ENCODE measurements at regions not wholly inside any gene's neighbourhood (a gene's known extent, or its start where the extent isn't known, plus 50 kb on each side); places are given as distances from the start of the nearest gene placed in this dataset.

DNA sequence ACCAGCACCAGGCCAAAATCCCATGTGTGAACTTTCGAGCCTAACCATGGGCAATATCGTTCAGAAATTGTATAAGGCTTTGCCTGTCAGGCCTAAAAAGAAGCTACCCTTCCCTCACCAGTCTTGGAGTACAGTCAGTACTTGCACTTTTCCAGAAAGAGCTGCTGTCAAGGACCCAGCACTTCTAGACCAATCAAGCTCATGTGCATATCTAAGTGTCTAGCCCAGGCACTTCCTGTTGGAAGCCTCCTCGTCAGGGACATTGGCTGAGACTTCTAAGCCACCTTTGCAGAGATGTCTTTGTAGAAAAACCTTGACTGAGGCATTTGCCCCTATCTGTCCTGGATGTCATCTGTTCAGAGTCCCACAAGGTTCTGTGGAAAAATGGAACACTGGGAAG, 1930.5 kb downstream of the EFNA5 start (continued):
- TF ChIP-seq, protein P1, sequence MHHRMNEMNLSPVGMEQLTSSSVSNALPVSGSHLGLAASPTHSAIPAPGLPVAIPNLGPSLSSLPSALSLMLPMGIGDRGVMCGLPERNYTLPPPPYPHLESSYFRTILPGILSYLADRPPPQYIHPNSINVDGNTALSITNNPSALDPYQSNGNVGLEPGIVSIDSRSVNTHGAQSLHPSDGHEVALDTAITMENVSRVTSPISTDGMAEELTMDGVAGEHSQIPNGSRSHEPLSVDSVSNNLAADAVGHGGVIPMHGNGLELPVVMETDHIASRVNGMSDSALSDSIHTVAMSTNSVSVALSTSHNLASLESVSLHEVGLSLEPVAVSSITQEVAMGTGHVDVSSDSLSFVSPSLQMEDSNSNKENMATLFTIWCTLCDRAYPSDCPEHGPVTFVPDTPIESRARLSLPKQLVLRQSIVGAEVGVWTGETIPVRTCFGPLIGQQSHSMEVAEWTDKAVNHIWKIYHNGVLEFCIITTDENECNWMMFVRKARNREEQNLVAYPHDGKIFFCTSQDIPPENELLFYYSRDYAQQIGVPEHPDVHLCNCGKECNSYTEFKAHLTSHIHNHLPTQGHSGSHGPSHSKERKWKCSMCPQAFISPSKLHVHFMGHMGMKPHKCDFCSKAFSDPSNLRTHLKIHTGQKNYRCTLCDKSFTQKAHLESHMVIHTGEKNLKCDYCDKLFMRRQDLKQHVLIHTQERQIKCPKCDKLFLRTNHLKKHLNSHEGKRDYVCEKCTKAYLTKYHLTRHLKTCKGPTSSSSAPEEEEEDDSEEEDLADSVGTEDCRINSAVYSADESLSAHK (tag by site-specific recombination; IDR thresholded peaks at IDR 0.05) = no peak
- TF ChIP-seq SP7 (tag by site-specific recombination; IDR thresholded peaks at IDR 0.05) (no peak), ZNF157 (tag by site-specific recombination; IDR thresholded peaks at IDR 0.05) (no peak), ZNF24 (tag by site-specific recombination; IDR thresholded peaks at IDR 0.05) (no peak), ZNF624 (tag by site-specific recombination; IDR thresholded peaks at IDR 0.05) (no peak), ZNF16 (tag by site-specific recombination; IDR thresholded peaks at IDR 0.05; ENCODE audit: low read depth) (no peak), ZNF571 (tag by site-specific recombination; IDR thresholded peaks at IDR 0.05) (no peak)
- TF ChIP-seq, protein P2, sequence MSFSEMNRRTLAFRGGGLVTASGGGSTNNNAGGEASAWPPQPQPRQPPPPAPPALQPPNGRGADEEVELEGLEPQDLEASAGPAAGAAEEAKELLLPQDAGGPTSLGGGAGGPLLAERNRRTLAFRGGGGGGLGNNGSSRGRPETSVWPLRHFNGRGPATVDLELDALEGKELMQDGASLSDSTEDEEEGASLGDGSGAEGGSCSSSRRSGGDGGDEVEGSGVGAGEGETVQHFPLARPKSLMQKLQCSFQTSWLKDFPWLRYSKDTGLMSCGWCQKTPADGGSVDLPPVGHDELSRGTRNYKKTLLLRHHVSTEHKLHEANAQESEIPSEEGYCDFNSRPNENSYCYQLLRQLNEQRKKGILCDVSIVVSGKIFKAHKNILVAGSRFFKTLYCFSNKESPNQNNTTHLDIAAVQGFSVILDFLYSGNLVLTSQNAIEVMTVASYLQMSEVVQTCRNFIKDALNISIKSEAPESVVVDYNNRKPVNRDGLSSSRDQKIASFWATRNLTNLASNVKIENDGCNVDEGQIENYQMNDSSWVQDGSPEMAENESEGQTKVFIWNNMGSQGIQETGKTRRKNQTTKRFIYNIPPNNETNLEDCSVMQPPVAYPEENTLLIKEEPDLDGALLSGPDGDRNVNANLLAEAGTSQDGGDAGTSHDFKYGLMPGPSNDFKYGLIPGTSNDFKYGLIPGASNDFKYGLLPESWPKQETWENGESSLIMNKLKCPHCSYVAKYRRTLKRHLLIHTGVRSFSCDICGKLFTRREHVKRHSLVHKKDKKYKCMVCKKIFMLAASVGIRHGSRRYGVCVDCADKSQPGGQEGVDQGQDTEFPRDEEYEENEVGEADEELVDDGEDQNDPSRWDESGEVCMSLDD (tag by site-specific recombination; IDR thresholded peaks at IDR 0.05) = no peak
- TF ChIP-seq, protein P3, sequence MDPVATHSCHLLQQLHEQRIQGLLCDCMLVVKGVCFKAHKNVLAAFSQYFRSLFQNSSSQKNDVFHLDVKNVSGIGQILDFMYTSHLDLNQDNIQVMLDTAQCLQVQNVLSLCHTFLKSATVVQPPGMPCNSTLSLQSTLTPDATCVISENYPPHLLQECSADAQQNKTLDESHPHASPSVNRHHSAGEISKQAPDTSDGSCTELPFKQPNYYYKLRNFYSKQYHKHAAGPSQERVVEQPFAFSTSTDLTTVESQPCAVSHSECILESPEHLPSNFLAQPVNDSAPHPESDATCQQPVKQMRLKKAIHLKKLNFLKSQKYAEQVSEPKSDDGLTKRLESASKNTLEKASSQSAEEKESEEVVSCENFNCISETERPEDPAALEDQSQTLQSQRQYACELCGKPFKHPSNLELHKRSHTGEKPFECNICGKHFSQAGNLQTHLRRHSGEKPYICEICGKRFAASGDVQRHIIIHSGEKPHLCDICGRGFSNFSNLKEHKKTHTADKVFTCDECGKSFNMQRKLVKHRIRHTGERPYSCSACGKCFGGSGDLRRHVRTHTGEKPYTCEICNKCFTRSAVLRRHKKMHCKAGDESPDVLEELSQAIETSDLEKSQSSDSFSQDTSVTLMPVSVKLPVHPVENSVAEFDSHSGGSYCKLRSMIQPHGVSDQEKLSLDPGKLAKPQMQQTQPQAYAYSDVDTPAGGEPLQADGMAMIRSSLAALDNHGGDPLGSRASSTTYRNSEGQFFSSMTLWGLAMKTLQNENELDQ (tag by site-specific recombination; IDR thresholded peaks at IDR 0.05; ENCODE audit: low read depth) = no peak

DNA sequence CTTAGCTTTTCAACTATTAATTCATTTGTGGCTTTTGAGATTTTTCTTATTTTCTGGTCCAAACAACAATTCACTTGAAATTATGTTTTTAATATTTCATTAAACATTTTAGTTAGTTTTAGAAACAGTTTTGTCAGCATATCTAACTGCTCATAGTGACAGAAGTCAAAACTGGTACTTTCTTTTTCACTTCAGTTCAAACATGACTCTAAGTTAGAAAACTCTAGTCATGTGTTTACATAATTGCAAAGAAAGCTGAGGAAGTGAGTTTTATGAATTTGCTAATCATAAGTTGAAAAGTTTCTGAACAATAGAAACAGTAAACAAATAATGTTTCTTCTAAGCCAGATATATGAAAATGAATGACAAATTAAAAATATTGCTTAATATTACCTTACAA, 1931.0 kb downstream of the EFNA5 start:
- CTCF ChIA-PET = no interaction called here
- no peak overlapping the region for H3K4me3 ChIP-seq (ENCODE audit: low read depth, low read length)
- no peaks in the 10 kb centered on the region for H3K4me1 ChIP-seq (ENCODE audit: control insufficient read depth, insufficient read depth, low read length)
- no peaks in the 10 kb centered on the region for H3K9me3 ChIP-seq (ENCODE audit: control insufficient read depth, insufficient read depth, low read depth, low read length)
- H3K36me3 ChIP-seq (ENCODE audit: control insufficient read depth in 2 of 2, insufficient read depth in 1 of 2, low read length in 2 of 2) = no peaks in the 10 kb centered on the region
- POLR2A ChIA-PET = no interaction called here
- no peak overlapping the region for H3K27ac ChIP-seq (ENCODE audit: extremely low read depth, low read depth, low read length)
- no peak for TF ChIP-seq ZNF837 (tag by site-specific recombination; IDR thresholded peaks at IDR 0.05)
- no peak for TF ChIP-seq ZNF221 (tag by site-specific recombination; IDR thresholded peaks at IDR 0.05; ENCODE audit: borderline replicate concordance)
- TF ChIP-seq, protein P4, sequence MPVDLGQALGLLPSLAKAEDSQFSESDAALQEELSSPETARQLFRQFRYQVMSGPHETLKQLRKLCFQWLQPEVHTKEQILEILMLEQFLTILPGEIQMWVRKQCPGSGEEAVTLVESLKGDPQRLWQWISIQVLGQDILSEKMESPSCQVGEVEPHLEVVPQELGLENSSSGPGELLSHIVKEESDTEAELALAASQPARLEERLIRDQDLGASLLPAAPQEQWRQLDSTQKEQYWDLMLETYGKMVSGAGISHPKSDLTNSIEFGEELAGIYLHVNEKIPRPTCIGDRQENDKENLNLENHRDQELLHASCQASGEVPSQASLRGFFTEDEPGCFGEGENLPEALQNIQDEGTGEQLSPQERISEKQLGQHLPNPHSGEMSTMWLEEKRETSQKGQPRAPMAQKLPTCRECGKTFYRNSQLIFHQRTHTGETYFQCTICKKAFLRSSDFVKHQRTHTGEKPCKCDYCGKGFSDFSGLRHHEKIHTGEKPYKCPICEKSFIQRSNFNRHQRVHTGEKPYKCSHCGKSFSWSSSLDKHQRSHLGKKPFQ (tag by site-specific recombination; IDR thresholded peaks at IDR 0.05) = no peak
- TF ChIP-seq, protein P5, sequence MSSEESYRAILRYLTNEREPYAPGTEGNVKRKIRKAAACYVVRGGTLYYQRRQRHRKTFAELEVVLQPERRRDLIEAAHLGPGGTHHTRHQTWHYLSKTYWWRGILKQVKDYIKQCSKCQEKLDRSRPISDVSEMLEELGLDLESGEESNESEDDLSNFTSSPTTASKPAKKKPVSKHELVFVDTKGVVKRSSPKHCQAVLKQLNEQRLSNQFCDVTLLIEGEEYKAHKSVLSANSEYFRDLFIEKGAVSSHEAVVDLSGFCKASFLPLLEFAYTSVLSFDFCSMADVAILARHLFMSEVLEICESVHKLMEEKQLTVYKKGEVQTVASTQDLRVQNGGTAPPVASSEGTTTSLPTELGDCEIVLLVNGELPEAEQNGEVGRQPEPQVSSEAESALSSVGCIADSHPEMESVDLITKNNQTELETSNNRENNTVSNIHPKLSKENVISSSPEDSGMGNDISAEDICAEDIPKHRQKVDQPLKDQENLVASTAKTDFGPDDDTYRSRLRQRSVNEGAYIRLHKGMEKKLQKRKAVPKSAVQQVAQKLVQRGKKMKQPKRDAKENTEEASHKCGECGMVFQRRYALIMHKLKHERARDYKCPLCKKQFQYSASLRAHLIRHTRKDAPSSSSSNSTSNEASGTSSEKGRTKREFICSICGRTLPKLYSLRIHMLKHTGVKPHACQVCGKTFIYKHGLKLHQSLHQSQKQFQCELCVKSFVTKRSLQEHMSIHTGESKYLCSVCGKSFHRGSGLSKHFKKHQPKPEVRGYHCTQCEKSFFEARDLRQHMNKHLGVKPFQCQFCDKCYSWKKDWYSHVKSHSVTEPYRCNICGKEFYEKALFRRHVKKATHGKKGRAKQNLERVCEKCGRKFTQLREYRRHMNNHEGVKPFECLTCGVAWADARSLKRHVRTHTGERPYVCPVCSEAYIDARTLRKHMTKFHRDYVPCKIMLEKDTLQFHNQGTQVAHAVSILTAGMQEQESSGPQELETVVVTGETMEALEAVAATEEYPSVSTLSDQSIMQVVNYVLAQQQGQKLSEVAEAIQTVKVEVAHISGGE (tag by site-specific recombination; conservative IDR thresholded peaks at IDR 0.05; ENCODE audit: low read depth) = no peak
- TF ChIP-seq ZFHX2 (tag by site-specific recombination; conservative IDR thresholded peaks at IDR 0.05) = no peak
- TF ChIP-seq, protein P6, sequence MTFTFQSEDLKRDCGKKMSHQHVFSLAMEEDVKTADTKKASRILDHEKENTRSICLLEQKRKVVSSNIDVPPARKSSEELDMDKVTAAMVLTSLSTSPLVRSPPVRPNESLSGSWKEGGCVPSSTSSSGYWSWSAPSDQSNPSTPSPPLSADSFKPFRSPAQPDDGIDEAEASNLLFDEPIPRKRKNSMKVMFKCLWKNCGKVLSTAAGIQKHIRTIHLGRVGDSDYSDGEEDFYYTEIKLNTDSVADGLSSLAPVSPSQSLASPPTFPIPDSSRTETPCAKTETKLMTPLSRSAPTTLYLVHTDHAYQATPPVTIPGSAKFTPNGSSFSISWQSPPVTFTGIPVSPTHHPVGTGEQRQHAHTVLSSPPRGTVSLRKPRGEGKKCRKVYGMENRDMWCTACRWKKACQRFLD (tag by site-specific recombination; IDR thresholded peaks at IDR 0.05) = no peak
- no peak for TF ChIP-seq ZNF610 (tag by site-specific recombination; IDR thresholded peaks at IDR 0.05; ENCODE audit: borderline replicate concordance)
- no peak for TF ChIP-seq ZNF621 (tag by site-specific recombination; IDR thresholded peaks at IDR 0.05)
- TF ChIP-seq, protein P7, sequence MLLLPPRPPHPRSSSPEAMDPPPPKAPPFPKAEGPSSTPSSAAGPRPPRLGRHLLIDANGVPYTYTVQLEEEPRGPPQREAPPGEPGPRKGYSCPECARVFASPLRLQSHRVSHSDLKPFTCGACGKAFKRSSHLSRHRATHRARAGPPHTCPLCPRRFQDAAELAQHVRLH (tag by site-specific recombination; IDR thresholded peaks at IDR 0.05) = no peak
- TF ChIP-seq, protein P8, sequence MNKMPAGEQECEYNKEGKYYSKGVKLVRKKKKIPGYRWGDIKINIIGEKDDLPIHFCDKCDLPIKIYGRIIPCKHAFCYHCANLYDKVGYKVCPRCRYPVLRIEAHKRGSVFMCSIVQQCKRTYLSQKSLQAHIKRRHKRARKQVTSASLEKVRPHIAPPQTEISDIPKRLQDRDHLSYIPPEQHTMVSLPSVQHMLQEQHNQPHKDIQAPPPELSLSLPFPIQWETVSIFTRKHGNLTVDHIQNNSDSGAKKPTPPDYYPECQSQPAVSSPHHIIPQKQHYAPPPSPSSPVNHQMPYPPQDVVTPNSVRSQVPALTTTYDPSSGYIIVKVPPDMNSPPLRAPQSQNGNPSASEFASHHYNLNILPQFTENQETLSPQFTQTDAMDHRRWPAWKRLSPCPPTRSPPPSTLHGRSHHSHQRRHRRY (tag by site-specific recombination; IDR thresholded peaks at IDR 0.05) = no peak
- TF ChIP-seq FEZF1 (tag by site-specific recombination; IDR thresholded peaks at IDR 0.05) = no peak
- no peak for TF ChIP-seq GLIS2 (tag by site-specific recombination; IDR thresholded peaks at IDR 0.05)
- TF ChIP-seq ZNF239 (tag by site-specific recombination; IDR thresholded peaks at IDR 0.05) = no peak

All from HEK293 (cell line).